Smooth muscle cell (in vitro differentiated cells): ENCODE measurements at regions not wholly inside any gene's neighbourhood (a gene's known extent, or its start where the extent isn't known, plus 50 kb on each side); places are given as distances from the start of the nearest gene placed in this dataset.

Experiments used
- DNase-seq: peaks from one replicate; lab custom pipeline; 2025; ENCODE audit not compliant: unreplicated experiment; lab: John Stamatoyannopoulos, UW
- H2AFZ ChIP-seq: fragments of 200-600 bp; sonication (generic); 2 replicates; pipeline ENCODE4 v1.6.0; 2016; ENCODE audit warnings: antibody characterized with exemption, low read depth, mild to moderate bottlenecking
- H3F3A ChIP-seq: fragments of 200-600 bp; sonication (generic); 2 replicates; pipeline ENCODE4 v1.6.0; 2017; ENCODE audit warnings: antibody characterized with exemption, low read depth
- H3K27ac ChIP-seq: fragments of 200-600 bp; sonication (generic); 2 replicates; pipeline ENCODE4 v1.5.1; 2016; ENCODE audit warnings: low read depth, mild to moderate bottlenecking
- H3K27me3 ChIP-seq: fragments of 200-600 bp; sonication (generic); 2 replicates; pipeline ENCODE4 v1.6.1; 2016; ENCODE audit warnings: low read depth, mild to moderate bottlenecking
- H3K36me3 ChIP-seq: fragments of 200-600 bp; sonication (generic); 2 replicates; pipeline ENCODE4 v1.5.1; 2016; ENCODE audit warnings: low read depth
- H3K4me1 ChIP-seq: fragments of 200-600 bp; sonication (generic); 2 replicates; pipeline ENCODE4 v1.5.1; 2016; ENCODE audit warnings: low read depth
- H3K4me2 ChIP-seq: fragments of 200-600 bp; sonication (generic); 2 replicates; pipeline ENCODE4 v1.6.0; 2016; ENCODE audit warnings: mild to moderate bottlenecking
- H3K4me3 ChIP-seq: fragments of 200-600 bp; sonication (generic); 2 replicates; pipeline ENCODE4 v1.5.1; 2016; ENCODE audit warnings: mild to moderate bottlenecking
- H3K79me2 ChIP-seq: fragments of 200-600 bp; sonication (generic); 2 replicates; pipeline ENCODE4 v1.6.0; 2016; ENCODE audit warnings: low read depth, mild to moderate bottlenecking
- H3K9ac ChIP-seq: fragments of 200-600 bp; sonication (generic); 2 replicates; pipeline ENCODE4 v1.6.0; 2016; ENCODE audit warnings: low read depth
- H3K9me3 ChIP-seq: fragments of 200-600 bp; sonication (generic); replicated peaks from 2 replicates; pipeline ENCODE4 v1.5.1; 2016; ENCODE audit warnings: low read depth
- H4K20me1 ChIP-seq: fragments of 200-600 bp; sonication (generic); 2 replicates; pipeline ENCODE4 v1.6.0; 2016; ENCODE audit warnings: low read depth
- CTCF ChIP-seq: fragments of 200-600 bp; sonication (generic); IDR thresholded peaks from 2 replicates; pipeline ENCODE4 v1.5.1; 2017; ENCODE audit warnings: borderline replicate concordance, mild to moderate bottlenecking, antibody characterized with exemption; ENCODE audit not compliant: insufficient read depth, poor library complexity, severe bottlenecking
- WGBS: methylation state at CpG from one replicate; pipeline ENCODE4 v1.1.7; 2016; ENCODE audit warnings: low lambda C conversion rate; 5-methylcytosine and 5-hydroxymethylcytosine counted together

DNA sequence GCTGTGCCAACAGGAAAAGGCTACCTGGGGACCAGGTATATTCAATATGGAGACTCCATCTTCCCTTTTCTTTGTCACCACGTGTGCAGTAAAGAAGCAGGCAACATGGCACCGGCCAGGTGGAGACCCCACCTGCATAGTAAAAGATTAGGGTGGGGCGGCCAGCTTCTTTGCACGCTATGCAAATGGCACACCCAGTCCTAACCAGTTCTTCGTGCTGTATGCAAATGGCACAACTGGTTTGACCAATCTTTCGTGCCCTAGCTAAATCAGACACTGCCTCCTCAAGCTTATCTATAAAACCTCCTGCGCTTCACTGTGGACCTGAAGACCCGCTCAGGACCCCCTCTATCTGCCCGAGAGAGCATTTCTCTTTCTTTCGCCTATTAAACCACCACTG lies 88.8 kb upstream of the EZR start:
- no peak overlapping the region for H2AFZ ChIP-seq
- no peak overlapping the region for H3K4me3 ChIP-seq
- 87% methylated on average over 10 of the region's 10 CpGs for WGBS
- DNase-seq = no peak
- peaks cover 21% of the 10 kb centered on the region for H3K4me1 ChIP-seq
- H3K4me2 ChIP-seq = no peak overlapping the region
- H3K9ac ChIP-seq = no peak overlapping the region
- no peak for TF ChIP-seq CTCF
- no peaks in the 10 kb centered on the region for H3K27me3 ChIP-seq
- H4K20me1 ChIP-seq = no peaks in the 10 kb centered on the region
- H3K9me3 ChIP-seq = peaks cover 24% of the 10 kb centered on the region
- no peak overlapping the region for H3K27ac ChIP-seq
- H3K36me3 ChIP-seq = peaks cover 3% of the 10 kb centered on the region
- no peaks in the 10 kb centered on the region for H3K79me2 ChIP-seq
- H3F3A ChIP-seq = no peaks in the 10 kb centered on the region

DNA sequence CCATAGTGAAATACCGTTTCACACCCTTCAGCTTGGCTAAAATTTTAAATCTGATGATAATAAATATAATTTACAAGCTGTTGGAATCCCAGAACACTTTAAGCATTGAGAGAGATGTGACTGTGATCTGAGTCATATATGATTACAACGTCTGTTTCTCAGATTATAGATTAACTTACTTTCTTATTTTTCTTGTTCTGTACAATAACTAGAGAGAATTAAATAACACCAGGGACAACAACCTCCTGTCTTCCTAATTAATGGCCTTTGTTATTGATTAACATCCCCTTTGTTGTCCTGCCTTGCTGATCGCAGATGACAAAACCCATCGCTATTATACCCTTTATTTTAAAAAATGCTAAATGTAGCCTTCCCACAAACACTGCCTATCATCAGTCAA lies 87.8 kb upstream of the EZR start:
- Histone ChIP-seq H3K27ac (peak overlapping the region; percentile 31), H3K36me3 (peaks cover 3% of the 10 kb centered on the region), H3K79me2 (no peaks in the 10 kb centered on the region), H3K9ac (no peak overlapping the region), H2AFZ (no peak overlapping the region), H3K4me1 (peaks cover 21% of the 10 kb centered on the region), H3K4me2 (no peak overlapping the region), H4K20me1 (no peaks in the 10 kb centered on the region), H3K27me3 (no peaks in the 10 kb centered on the region), H3K4me3 (no peak overlapping the region), H3K9me3 (peaks cover 24% of the 10 kb centered on the region), H3F3A (no peaks in the 10 kb centered on the region)
- 79% methylated on average over 4 of the region's 4 CpGs for WGBS
- TF ChIP-seq CTCF = no peak
- DNase-seq = no peak

DNA sequence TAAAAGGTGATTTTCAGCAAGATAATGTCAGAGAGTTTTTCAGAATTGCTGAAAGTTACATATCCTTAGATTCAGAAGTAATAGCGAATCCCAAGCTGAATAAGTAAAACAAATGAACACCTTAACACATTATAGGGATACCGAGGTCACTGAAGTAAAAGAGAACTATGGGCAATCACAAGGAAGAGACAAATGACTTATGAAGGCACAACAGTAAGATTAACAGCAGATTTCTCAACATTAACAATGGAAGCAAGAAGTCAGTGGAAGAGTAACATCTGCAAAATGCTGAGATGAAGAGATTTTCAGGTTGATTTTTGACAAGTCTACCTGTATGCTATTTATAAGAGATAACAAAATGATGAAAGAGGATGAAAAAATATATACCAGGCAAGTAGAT lies 86.1 kb upstream of the EZR start:
- WGBS = 87% methylated on average over 2 of the region's 2 CpGs
- H3K4me3 ChIP-seq = no peak overlapping the region
- DNase-seq = no peak
- H3K9me3 ChIP-seq = peaks cover 24% of the 10 kb centered on the region
- H3F3A ChIP-seq = no peaks in the 10 kb centered on the region
- TF ChIP-seq CTCF = no peak
- H3K4me2 ChIP-seq = no peak overlapping the region
- no peaks in the 10 kb centered on the region for H4K20me1 ChIP-seq
- H3K27me3 ChIP-seq = no peaks in the 10 kb centered on the region
- no peak overlapping the region for H2AFZ ChIP-seq
- H3K27ac ChIP-seq = no peak overlapping the region
- H3K36me3 ChIP-seq = peaks cover 3% of the 10 kb centered on the region
- no peak overlapping the region for H3K9ac ChIP-seq
- peaks cover 7% of the 10 kb centered on the region for H3K4me1 ChIP-seq
- no peaks in the 10 kb centered on the region for H3K79me2 ChIP-seq

GRCh38 chr6:158903801-158904200 lies 84.6 kb upstream of the EZR start:
- TF ChIP-seq CTCF = no peak
- DNase-seq = no peak
- Histone ChIP-seq H3K4me2 (no peak overlapping the region), H3K9me3 (peaks cover 24% of the 10 kb centered on the region), H3K4me3 (no peak overlapping the region), H4K20me1 (no peaks in the 10 kb centered on the region), H3K36me3 (peaks cover 3% of the 10 kb centered on the region), H3K27ac (no peak overlapping the region), H3K27me3 (no peaks in the 10 kb centered on the region), H3F3A (no peaks in the 10 kb centered on the region), H3K4me1 (no peaks in the 10 kb centered on the region), H2AFZ (no peak overlapping the region), H3K79me2 (no peaks in the 10 kb centered on the region), H3K9ac (no peak overlapping the region)
- 85% methylated on average over 2 of the region's 2 CpGs for WGBS
